ENCODE measurements at regions not wholly inside any gene's neighbourhood (a gene's known extent, or its start where the extent isn't known, plus 50 kb on each side); places are given as distances from the start of the nearest gene placed in this dataset.

- Mint-ChIP-seq H3K9me3 (ENCODE audit: unreplicated experiment) (no peaks in the 10 kb centered on the region), H3K27ac (ENCODE audit: unreplicated experiment) (no peak overlapping the region)
- TF ChIP-seq CTCF (IDR thresholded peaks at IDR 0.05; ENCODE audit: partially characterized antibody, unreplicated experiment), result no peak
Measured at GRCh38 chr2:120993661-120994060, 258.0 kb downstream of the GLI2 start.

GRCh38 chr2:120994301-120994995 lies 258.8 kb downstream of the GLI2 start:
- DNase-seq, result no peak
- no peaks in the 10 kb centered on the region for H3K9me3 Mint-ChIP-seq (ENCODE audit: unreplicated experiment)
- TF ChIP-seq CTCF (IDR thresholded peaks at IDR 0.05; ENCODE audit: partially characterized antibody, unreplicated experiment), result no peak
- H3K36me3 Mint-ChIP-seq (ENCODE audit: unreplicated experiment), result peaks cover 9% of the 10 kb centered on the region
- H3K4me3 Mint-ChIP-seq (ENCODE audit: unreplicated experiment), result no peak overlapping the region
- no peak overlapping the region for H3K27ac Mint-ChIP-seq (ENCODE audit: unreplicated experiment)
- H3K27me3 Mint-ChIP-seq (ENCODE audit: unreplicated experiment), result no peaks in the 10 kb centered on the region
- H3K4me1 Mint-ChIP-seq (ENCODE audit: low read depth, unreplicated experiment), result no peaks in the 10 kb centered on the region

More at GRCh38 chr2:120993661-120994060, 258.0 kb downstream of the GLI2 start:
- no peaks in the 10 kb centered on the region for H3K27me3 Mint-ChIP-seq (ENCODE audit: unreplicated experiment)
- H3K4me1 Mint-ChIP-seq (ENCODE audit: low read depth, unreplicated experiment), result no peaks in the 10 kb centered on the region
- H3K36me3 Mint-ChIP-seq (ENCODE audit: unreplicated experiment), result peaks cover 9% of the 10 kb centered on the region
- DNase-seq, result no peak
- H3K4me3 Mint-ChIP-seq (ENCODE audit: unreplicated experiment), result no peak overlapping the region

GRCh38 chr2:120995152-120995551 lies 259.5 kb downstream of the GLI2 start:
- Mint-ChIP-seq H3K9me3 (ENCODE audit: unreplicated experiment) (no peaks in the 10 kb centered on the region), H3K27ac (ENCODE audit: unreplicated experiment) (no peak overlapping the region), H3K36me3 (ENCODE audit: unreplicated experiment) (peaks cover 9% of the 10 kb centered on the region), H3K4me1 (ENCODE audit: low read depth, unreplicated experiment) (no peaks in the 10 kb centered on the region), H3K27me3 (ENCODE audit: unreplicated experiment) (no peaks in the 10 kb centered on the region), H3K4me3 (ENCODE audit: unreplicated experiment) (no peak overlapping the region)
- DNase-seq, result no peak
- no peak for TF ChIP-seq CTCF (IDR thresholded peaks at IDR 0.05; ENCODE audit: partially characterized antibody, unreplicated experiment)

GRCh38 chr2:120995656-120996190 lies 260.1 kb downstream of the GLI2 start:
- peaks cover 9% of the 10 kb centered on the region for H3K36me3 Mint-ChIP-seq (ENCODE audit: unreplicated experiment)
- no peaks in the 10 kb centered on the region for H3K9me3 Mint-ChIP-seq (ENCODE audit: unreplicated experiment)
- no peak for TF ChIP-seq CTCF (IDR thresholded peaks at IDR 0.05; ENCODE audit: partially characterized antibody, unreplicated experiment)
- H3K4me1 Mint-ChIP-seq (ENCODE audit: low read depth, unreplicated experiment), result no peaks in the 10 kb centered on the region
- H3K27ac Mint-ChIP-seq (ENCODE audit: unreplicated experiment), result no peak overlapping the region
- no peaks in the 10 kb centered on the region for H3K27me3 Mint-ChIP-seq (ENCODE audit: unreplicated experiment)
- no peak overlapping the region for H3K4me3 Mint-ChIP-seq (ENCODE audit: unreplicated experiment)
- no peak for DNase-seq

- DNase-seq, result no peak
- Mint-ChIP-seq H3K27ac (ENCODE audit: unreplicated experiment) (no peak overlapping the region), H3K4me3 (ENCODE audit: unreplicated experiment) (no peak overlapping the region), H3K9me3 (ENCODE audit: unreplicated experiment) (peaks cover 3% of the 10 kb centered on the region), H3K27me3 (ENCODE audit: unreplicated experiment) (peaks cover 6% of the 10 kb centered on the region), H3K36me3 (ENCODE audit: unreplicated experiment) (peaks cover 4% of the 10 kb centered on the region), H3K4me1 (ENCODE audit: low read depth, unreplicated experiment) (no peaks in the 10 kb centered on the region)
- no peak for TF ChIP-seq CTCF (IDR thresholded peaks at IDR 0.05; ENCODE audit: partially characterized antibody, unreplicated experiment)
Measured at GRCh38 chr2:120999377-121000097, 263.9 kb downstream of the GLI2 start.
